DMS53 treated with DMSO at 0.1 percent for 48 hours (cell line): ENCODE measurements at regions not wholly inside any gene's neighbourhood (a gene's known extent, or its start where the extent isn't known, plus 50 kb on each side); places are given as distances from the start of the nearest gene placed in this dataset.

Experiments used
- DNase-seq: peaks from one replicate; lab custom pipeline; 2025; ENCODE audit not compliant: unreplicated experiment; lab: John Stamatoyannopoulos, UW

- no peak for DNase-seq
Observed at GRCh38 chr13:109602356-109602755, 184.0 kb downstream of the IRS2 start.

GRCh38 chr13:109599901-109600657 is 186.3 kb downstream of the IRS2 start:
- no peak for DNase-seq

GRCh38 chr13:109595471-109595870 is 190.9 kb downstream of the IRS2 start:
- DNase-seq: no peak

GRCh38 chr13:109593230-109593629 is 193.2 kb downstream of the IRS2 start:
- DNase-seq: peak; percentile 8

GRCh38 chr13:109592770-109593169 is 193.6 kb downstream of the IRS2 start:
- peak; percentile 65 for DNase-seq

- DNase-seq: no peak
Observed at GRCh38 chr13:109587689-109588088, 198.7 kb downstream of the IRS2 start.

GRCh38 chr13:109586509-109587346 is 199.7 kb downstream of the IRS2 start:
- no peak for DNase-seq

- DNase-seq: no peak
Observed at GRCh38 chr13:109584844-109585361, 201.5 kb downstream of the IRS2 start.

GRCh38 chr13:109577191-109577700 is 209.1 kb downstream of the IRS2 start:
- DNase-seq: no peak

- peak; percentile 87 for DNase-seq
Observed at GRCh38 chr13:109576331-109576813, 210.0 kb downstream of the IRS2 start.

GRCh38 chr13:109575821-109576220 is 210.6 kb downstream of the IRS2 start:
- no peak for DNase-seq

GRCh38 chr13:109572389-109572788 is 214.0 kb downstream of the IRS2 start:
- DNase-seq: no peak

GRCh38 chr13:109569958-109570711 is 216.2 kb downstream of the IRS2 start:
- DNase-seq: no peak

- DNase-seq: no peak
Observed at GRCh38 chr13:109568339-109568818, 218.0 kb downstream of the IRS2 start.

GRCh38 chr13:109567315-109567714 is 219.1 kb downstream of the IRS2 start:
- DNase-seq: no peak

GRCh38 chr13:109565877-109566276 is 220.5 kb downstream of the IRS2 start:
- no peak for DNase-seq

- no peak for DNase-seq
Observed at GRCh38 chr13:109548374-109548773, 238.0 kb downstream of the IRS2 start.

GRCh38 chr13:109547942-109548341 is 238.4 kb downstream of the IRS2 start:
- DNase-seq: no peak

- no peak for DNase-seq
Observed at GRCh38 chr13:109545931-109546330, 240.5 kb downstream of the IRS2 start.

GRCh38 chr13:109541081-109541480 is 245.3 kb downstream of the IRS2 start:
- DNase-seq: no peak

GRCh38 chr13:109537584-109537983 is 248.8 kb downstream of the IRS2 start:
- DNase-seq: no peak
